Liver (tissue), 7 donors: ENCODE measurements at regions not wholly inside any gene's neighbourhood (a gene's known extent, or its start where the extent isn't known, plus 50 kb on each side); places are given as distances from the start of the nearest gene placed in this dataset.

ENCODE experiments used
- DNase-seq: peaks from one replicate; pipeline ENCODE4 v3.0.0-alpha.2; 2017; ENCODE audit warnings: low spot score
- H3K27ac ChIP-seq, 2 donors: one replicate each; pipeline ENCODE4 v1.7.0; 2013; ENCODE audit warnings: inconsistent platforms in 2 of 2, low read length in 2 of 2, control low read depth in 1 of 2, low read depth in 1 of 2, mild to moderate bottlenecking in 1 of 2
- H3K27me3 ChIP-seq, 4 donors: one replicate each; pipeline versions ENCODE4 v1.6.1 to v1.7.0; 2013; ENCODE audit warnings: low read length in 3 of 4, inconsistent platforms in 1 of 4, mild to moderate bottlenecking in 1 of 4, moderate library complexity in 1 of 4; ENCODE audit not compliant: control insufficient read depth in 4 of 4, insufficient read depth in 4 of 4
- H3K36me3 ChIP-seq, 4 donors: one replicate each; pipeline versions ENCODE4 v1.6.1 to v1.7.0; 2013; ENCODE audit warnings: low read length in 3 of 4, mild to moderate bottlenecking in 3 of 4, low read depth in 1 of 4, moderate library complexity in 1 of 4; ENCODE audit not compliant: control insufficient read depth in 4 of 4, insufficient read depth in 3 of 4
- H3K4me1 ChIP-seq, 4 donors: one replicate each; pipeline versions ENCODE4 v1.6.1 to v1.7.0; 2013; ENCODE audit warnings: low read length in 3 of 4, mild to moderate bottlenecking in 3 of 4, moderate library complexity in 1 of 4; ENCODE audit not compliant: control insufficient read depth in 4 of 4, insufficient read depth in 4 of 4
- H3K4me3 ChIP-seq, 3 donors: one replicate each; pipeline versions ENCODE4 v1.6.1 to v1.7.0; 2013; ENCODE audit warnings: low read length in 3 of 3, control low read depth in 1 of 3, low read depth in 1 of 3, mild to moderate bottlenecking in 1 of 3
- H3K9ac ChIP-seq, 2 donors: one replicate each; pipeline ENCODE4 v1.7.0; 2013; ENCODE audit warnings: low read length in 2 of 2, mild to moderate bottlenecking in 2 of 2, moderate library complexity in 2 of 2, control low read depth in 1 of 2, low read depth in 1 of 2
- H3K9me3 ChIP-seq, 4 donors: one replicate each; pipeline versions ENCODE4 v1.6.1 to v1.7.0; 2013; ENCODE audit warnings: low read length in 3 of 4; ENCODE audit not compliant: control insufficient read depth in 4 of 4
- ATF3 ChIP-seq: IDR thresholded peaks from 2 replicates; pipeline ENCODE4 v1.6.1; 2016; ENCODE audit warnings: antibody characterized with exemption
- EGR1 ChIP-seq, 2 donors: IDR thresholded peaks; 2 replicates each; pipeline ENCODE4 v1.6.1; 2016 to 2018; ENCODE audit warnings: antibody characterized with exemption in 2 of 2, low read depth in 2 of 2
- FOXA1 ChIP-seq: IDR thresholded peaks from 2 replicates; pipeline ENCODE4 v1.6.1; 2016; ENCODE audit warnings: antibody characterized with exemption
- FOXA2 ChIP-seq: IDR thresholded peaks from 2 replicates; pipeline ENCODE4 v1.6.1; 2016; ENCODE audit warnings: antibody characterized with exemption
- GABPA ChIP-seq, 2 donors: IDR thresholded peaks in 1 of 2; conservative IDR thresholded peaks in 1 of 2; 2 replicates each; pipeline ENCODE4 v1.6.1; 2016; ENCODE audit warnings: antibody characterized with exemption in 2 of 2, mild to moderate bottlenecking in 1 of 2, moderate library complexity in 1 of 2
- HNF4A ChIP-seq, 2 donors: conservative IDR thresholded peaks; 2 replicates each; pipeline ENCODE4 v1.6.1; 2016; ENCODE audit warnings: antibody characterized with exemption in 2 of 2, mild to moderate bottlenecking in 2 of 2
- HNF4G ChIP-seq: IDR thresholded peaks from 2 replicates; pipeline ENCODE4 v1.6.1; 2016; ENCODE audit warnings: antibody characterized with exemption
- JUND ChIP-seq, 2 donors: IDR thresholded peaks; 2 replicates each; pipeline ENCODE4 v1.6.1; 2016; ENCODE audit warnings: antibody characterized with exemption in 2 of 2
- MAX ChIP-seq: IDR thresholded peaks from 2 replicates; pipeline ENCODE4 v1.6.1; 2016; ENCODE audit warnings: antibody characterized with exemption
- NR2F2 ChIP-seq: IDR thresholded peaks from 2 replicates; pipeline ENCODE4 v1.6.1; 2016; ENCODE audit warnings: antibody characterized with exemption
- RAD21 ChIP-seq, 2 donors: IDR thresholded peaks; 2 replicates each; pipeline ENCODE4 v1.6.1; 2016; ENCODE audit warnings: antibody characterized with exemption in 2 of 2, mild to moderate bottlenecking in 2 of 2
- REST ChIP-seq: IDR thresholded peaks from 2 replicates; pipeline ENCODE4 v1.6.1; 2016; ENCODE audit warnings: antibody characterized with exemption, mild to moderate bottlenecking
- RXRA ChIP-seq, 2 donors: IDR thresholded peaks; 2 replicates each; pipeline ENCODE4 v1.6.1; 2017 to 2018; ENCODE audit warnings: antibody characterized with exemption in 2 of 2, mild to moderate bottlenecking in 1 of 2
- SP1 ChIP-seq: IDR thresholded peaks from 2 replicates; pipeline ENCODE4 v1.6.1; 2018; ENCODE audit warnings: antibody characterized with exemption, mild to moderate bottlenecking
- YY1 ChIP-seq: IDR thresholded peaks from 2 replicates; pipeline ENCODE4 v1.6.1; 2016; ENCODE audit warnings: antibody characterized with exemption, mild to moderate bottlenecking
- ZBTB33 ChIP-seq: IDR thresholded peaks from 2 replicates; pipeline ENCODE4 v1.6.1; 2016; ENCODE audit warnings: antibody characterized with exemption
- WGBS: extraction: QIAGEN DNeasy Blood & Tissue Kit; methylation state at CpG from one replicate; pipeline ENCODE4 v1.1.7; 2013; 5-methylcytosine and 5-hydroxymethylcytosine counted together
- donor health status: healthy.
- donor health status: healthy.
- donor health status: healthy.
- donor health status: healthy.

GRCh38 chr12:87217491-87217890, 811.7 kb downstream of the C12orf50 start:
- Histone ChIP-seq H3K27ac (no peak overlapping the region), H3K9me3 (no peaks in the 10 kb centered on the region), H3K36me3 (no peaks in the 10 kb centered on the region), H3K27me3 (no peaks in the 10 kb centered on the region), H3K9ac (no peak overlapping the region), H3K4me1 (peaks cover 0 to 3% (median 0%) of the 10 kb centered on the region in 4 donors), H3K4me3 (no peak overlapping the region)
- no peak for DNase-seq
- TF ChIP-seq ZBTB33 (no peak), RXRA (IDR thresholded peaks at IDR 0.05) (no peak), RAD21 (IDR thresholded peaks at IDR 0.05) (no peak), NR2F2 (no peak), ATF3 (no peak), JUND (IDR thresholded peaks at IDR 0.05) (no peak)

GRCh38 chr12:87216436-87216835, 812.8 kb downstream of the C12orf50 start:
- no peaks in the 10 kb centered on the region for H3K36me3 ChIP-seq
- no peak overlapping the region for H3K9ac ChIP-seq
- TF ChIP-seq RAD21 (IDR thresholded peaks at IDR 0.05) (no peak), MAX (no peak), HNF4A (conservative IDR thresholded peaks at IDR 0.05) (no peak), SP1 (no peak)
- H3K4me1 ChIP-seq = peaks cover 0 to 3% (median 0%) of the 10 kb centered on the region in 4 donors
- no peak overlapping the region for H3K4me3 ChIP-seq
- no peaks in the 10 kb centered on the region for H3K27me3 ChIP-seq
- 74% methylated on average over 4 of the region's 4 CpGs for WGBS
- no peak overlapping the region for H3K27ac ChIP-seq
- DNase-seq = no peak
- no peaks in the 10 kb centered on the region for H3K9me3 ChIP-seq

- no peaks in the 10 kb centered on the region for H3K36me3 ChIP-seq
- H3K27me3 ChIP-seq = no peaks in the 10 kb centered on the region
- H3K4me3 ChIP-seq = no peak overlapping the region
- H3K4me1 ChIP-seq = no peaks in the 10 kb centered on the region
- H3K27ac ChIP-seq = no peak overlapping the region
- TF ChIP-seq RAD21 (IDR thresholded peaks at IDR 0.05) (no peak), FOXA1 (no peak), SP1 (no peak), JUND (IDR thresholded peaks at IDR 0.05) (no peak), GABPA (IDR thresholded peaks at IDR 0.05 in 1 of 2, conservative IDR thresholded peaks at IDR 0.05 in 1 of 2) (no peak), NR2F2 (no peak), ATF3 (no peak), FOXA2 (no peak), YY1 (no peak), HNF4G (no peak), EGR1 (IDR thresholded peaks at IDR 0.05; ENCODE audit: low read depth in 2 of 2) (no peak), REST (no peak)
- DNase-seq = no peak
- WGBS = 80% methylated on average over 2 of the region's 2 CpGs
- H3K9ac ChIP-seq = no peak overlapping the region
- H3K9me3 ChIP-seq = no peaks in the 10 kb centered on the region
Measured at GRCh38 chr12:87202189-87202588, 827.0 kb downstream of the C12orf50 start.
